ENCODE measurements at regions not wholly inside any gene's neighbourhood (a gene's known extent, or its start where the extent isn't known, plus 50 kb on each side); places are given as distances from the start of the nearest gene placed in this dataset.
"Not testable (repeated sequence)": the region's sequence is repeated elsewhere in the genome, so short reads cannot be mapped to it uniquely, and the experiment has no call there.

DNA sequence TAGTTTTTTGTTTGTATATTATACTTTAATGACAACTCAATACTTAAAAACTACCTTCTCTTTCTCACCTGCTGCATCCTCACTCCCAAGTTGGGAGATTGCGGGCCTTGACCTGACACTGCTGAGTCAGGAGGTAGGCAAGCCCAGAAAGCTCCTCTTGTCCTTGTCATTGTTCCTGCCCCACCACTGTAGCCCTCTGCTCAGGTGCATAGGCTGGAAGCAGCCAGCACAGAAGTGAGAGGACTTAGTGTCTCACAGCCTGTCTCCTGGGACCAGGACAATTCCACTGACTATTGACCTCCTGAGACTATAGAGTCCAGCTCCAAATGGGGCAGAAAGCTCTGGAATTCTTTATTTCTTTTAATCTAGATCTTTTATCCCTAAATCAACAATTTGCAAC is 123.5 kb upstream of the NDP start:
- ATAC-seq, result no peak

DNA sequence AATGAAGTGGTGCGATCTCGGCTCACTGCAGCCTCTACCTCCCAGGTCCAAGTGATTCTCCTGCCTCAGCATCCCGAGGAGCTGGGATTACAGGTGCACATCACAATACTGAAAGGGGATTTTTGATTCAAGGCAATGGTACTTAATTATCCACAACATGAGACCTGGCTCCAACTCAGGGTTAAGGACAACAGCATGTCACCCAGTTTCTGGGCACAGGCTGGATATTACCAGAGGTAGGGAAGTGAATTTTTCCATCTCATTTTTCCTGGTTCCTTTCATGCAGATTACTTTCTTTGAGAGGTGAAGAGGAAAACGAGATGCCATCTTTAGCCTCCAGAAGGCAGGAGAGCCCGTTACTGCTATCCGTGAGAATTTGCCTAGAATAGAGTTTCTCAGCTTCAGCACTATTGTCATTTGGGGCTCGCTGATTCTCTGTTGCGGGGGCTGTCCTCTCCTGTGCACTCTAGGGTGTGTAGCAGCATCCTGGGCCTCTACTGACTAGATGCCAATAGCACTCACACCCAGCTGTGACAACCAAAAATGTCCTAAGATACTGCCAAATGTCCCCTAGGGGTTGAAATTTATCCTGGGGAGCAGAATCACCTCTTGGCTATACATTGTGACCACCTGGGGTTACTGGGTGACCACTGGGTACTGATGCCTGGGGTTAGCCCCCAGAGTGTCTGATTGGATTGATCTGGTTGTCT is 121.8 kb upstream of the NDP start:
- ATAC-seq, result no peak

DNA sequence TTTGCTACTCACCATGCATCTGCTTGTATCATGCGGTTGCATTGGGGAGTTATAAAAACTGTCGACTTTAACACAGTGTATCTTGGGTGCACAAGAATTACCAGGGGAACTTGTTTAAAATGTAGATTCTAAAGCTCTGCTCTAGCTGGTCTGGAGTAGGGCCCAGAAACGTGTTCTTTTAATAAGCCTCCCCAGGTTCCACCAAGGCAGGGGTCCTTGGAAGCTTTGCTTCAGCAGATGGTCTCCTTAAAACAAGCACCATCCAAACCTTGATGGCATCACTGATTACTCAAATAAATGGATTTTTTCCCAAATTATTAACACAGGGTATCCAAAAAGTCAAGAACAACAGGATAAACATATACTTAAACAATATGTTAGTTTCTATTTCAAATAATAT is 120.2 kb upstream of the NDP start:
- no peak for ATAC-seq

DNA sequence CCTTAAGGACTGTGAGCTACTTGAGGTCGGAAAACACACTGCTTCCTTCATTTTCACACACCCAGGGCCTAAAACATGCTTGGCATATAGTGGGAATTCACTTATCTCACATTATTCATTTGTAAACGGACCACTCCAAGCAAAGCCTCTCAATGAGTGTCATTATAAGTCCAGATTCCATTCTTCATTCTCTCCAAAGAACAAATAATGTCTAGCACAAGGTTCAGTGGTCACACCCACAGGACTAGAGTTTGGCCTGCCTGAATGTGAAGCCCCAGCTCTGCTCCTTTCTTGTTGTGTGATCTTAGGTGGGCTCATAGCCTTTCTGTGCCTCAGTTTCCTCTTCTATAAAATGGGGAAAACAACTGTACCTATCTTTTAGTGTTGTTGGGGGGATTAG is 119.6 kb upstream of the NDP start:
- no peak for ATAC-seq

DNA sequence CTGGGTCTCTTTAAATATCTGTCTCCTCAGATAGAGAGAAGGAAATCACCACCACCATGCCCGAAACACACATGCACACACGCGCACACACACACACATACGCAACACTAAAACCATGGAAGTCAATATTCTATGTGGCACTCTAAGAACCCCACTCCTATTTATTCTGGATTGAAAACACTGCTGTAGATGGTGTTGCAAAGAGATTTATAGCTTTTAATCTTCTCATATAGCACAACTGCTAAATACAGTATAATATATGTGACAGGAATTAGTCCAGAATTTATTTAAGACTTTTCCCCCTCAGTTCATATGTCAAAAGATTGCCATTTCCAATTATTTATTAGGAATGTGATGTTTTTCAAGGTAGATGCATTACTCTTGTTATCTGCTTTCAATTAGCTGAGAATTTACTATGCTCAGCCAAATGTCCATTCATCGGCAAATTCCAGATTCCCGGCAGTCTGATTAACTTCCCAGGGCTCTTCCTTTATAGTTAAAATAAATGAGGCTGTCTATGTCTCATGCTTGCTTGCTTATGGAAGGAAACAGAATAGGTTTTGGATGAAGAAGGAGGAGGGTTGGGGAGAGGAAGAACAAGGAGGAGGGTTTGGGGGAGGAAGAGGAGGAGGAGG is 115.4 kb upstream of the NDP start:
- ATAC-seq, result no peak

DNA sequence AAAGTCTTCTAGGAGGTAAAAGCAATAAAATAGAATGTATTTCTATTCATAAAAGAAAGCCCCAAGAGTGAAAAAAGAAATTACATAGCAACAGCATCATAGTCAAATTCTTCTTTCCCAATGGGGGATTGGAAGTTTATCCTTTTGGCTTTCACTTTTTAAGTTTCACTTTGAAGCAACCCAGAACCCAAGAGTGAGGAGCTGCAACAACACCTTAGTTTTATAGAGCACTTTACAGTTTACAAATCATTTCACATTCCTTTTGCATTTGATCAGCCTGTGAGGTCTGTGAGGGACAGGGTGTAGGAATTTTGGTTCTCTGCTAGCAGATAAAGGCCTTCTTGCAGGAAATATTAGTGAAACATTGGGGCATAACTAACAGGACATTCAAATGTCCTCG is 112.0 kb upstream of the NDP start:
- ATAC-seq, result no peak

DNA sequence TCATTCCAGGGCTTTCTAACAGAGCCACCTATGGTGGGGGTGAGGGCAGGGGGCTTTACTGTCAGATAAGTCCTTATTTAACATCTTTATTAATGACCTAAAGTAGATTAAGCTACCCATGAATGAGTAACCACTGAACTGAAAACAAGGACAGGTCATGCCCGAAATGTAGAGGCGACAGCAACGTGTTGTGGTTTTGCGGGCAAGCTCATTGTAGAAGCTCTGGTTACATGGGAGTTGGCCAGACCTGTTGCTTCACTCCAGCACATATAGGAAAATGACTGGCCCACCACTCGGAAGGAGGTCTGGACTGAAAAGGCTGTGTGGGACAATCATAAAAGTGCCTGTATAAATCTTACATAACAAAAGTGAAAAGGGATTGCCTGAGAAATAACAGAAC is 109.6 kb upstream of the NDP start:
- no peak for ATAC-seq

DNA sequence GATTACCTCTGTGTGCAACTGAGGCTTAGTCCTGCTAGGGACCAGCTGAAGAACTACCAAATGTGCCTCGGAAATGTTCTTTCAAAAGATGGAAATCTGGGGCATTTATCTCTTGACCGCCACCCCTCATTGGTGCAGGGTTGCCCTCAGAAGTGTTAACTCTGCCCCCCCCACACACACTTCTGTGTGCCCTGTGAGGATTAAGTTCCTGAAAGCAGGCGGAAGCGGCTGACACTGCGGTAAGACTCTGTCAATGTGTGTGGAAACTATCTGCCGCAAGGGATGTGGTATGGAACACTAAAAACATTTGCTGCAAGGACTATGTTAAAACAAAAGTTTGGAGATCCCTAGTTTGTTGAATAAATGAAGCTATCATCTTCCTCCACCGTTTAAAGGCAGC is 106.9 kb upstream of the NDP start:
- ATAC-seq, result no peak

DNA sequence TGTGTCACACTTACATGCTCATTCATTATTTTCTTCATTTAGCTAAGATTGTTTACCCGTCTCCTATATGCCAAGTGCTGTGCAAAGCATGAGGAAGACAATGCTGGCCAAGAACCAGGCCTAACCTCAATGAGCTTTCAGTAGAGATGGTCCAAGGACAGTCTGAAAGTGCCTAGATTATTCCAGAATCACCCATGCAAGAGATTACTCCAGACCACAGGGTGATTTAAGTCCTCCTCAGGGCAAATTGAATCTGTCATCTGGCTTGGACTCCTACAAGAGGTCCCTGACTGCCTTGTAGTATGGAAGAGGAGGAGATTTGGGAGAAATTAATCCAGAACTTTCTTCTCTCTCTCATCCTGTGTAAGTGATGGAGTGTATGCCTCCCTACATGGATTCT is 99.4 kb upstream of the NDP start:
- no peak for ATAC-seq

DNA sequence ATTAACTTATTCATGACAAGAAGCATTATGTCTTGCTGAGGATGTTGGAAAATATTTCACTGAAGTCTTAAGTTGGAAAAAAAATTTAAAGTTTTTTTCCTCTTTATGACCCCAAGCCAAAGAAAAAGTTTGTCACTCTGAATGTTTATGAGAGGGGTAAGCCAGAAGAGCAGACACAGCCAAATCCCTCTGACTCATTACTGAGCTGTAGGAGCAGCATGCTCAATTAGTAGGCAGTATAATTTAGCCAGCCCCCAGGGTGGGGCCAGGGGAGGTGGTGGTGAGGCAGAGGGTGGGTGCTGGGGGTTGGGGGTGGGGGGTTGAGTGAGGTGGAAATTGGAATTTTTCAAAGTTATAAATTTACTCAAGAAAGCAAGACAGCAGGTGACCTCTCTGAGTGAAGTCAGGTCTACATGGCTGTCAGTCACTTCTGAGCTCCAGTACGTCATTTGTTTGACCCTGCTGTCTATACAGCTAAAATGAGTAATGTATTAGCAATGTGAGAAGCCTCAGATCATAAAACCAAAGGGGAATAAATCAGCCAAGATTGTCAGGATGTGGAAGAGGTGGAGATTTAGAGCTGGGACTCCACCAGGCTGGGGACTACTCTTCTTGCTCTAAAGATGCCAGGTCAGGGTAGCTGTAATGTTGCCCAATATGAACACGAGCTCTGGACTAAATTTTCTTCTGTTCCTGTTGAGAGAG is 98.8 kb upstream of the NDP start:
- ATAC-seq, result no peak

DNA sequence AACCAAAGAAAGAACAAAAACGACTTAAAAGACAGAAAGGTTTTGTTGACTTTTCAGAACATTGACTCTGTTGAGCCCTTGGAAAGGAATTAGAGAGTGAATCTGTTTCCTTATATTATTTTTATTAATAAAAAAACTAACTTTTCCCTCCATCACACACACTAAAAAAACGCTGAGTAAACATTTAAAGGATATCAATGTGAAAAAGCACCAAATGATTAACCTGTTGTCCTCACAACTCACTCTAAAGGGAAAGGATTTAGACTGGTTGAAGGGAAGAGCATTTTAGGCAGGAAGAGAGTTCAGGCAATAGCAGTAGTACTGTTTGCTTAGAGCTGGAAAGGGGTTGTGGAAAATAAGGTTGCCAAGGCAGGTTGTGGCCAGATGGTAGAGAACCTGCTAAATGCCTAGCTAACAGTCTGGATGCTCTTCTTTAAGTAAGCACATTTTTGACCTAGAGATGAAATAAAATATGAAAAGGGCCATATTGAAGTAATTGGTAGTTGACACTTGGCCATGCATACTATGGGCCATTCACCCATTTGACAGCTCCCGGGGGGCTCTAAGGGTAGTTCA is 98.0 kb upstream of the NDP start:
- ATAC-seq, result no peak

DNA sequence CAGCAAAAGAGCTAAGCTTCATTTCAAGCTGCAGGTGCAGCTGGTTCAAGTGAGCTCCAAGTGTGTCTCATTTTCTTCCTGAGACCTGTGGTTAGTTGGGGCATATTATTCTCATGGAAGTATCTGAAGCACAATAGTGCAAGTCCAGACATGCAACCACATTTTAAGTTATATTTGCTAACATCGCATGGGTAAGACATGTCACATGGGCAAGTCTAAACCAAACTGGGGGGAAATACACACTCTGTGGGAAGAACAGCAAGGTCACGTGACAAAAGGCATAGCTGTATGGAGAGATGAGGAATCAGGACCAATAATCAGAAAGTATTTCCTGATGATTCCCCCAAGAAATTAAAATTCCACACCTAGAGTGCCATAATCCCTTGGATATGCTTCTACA is 94.9 kb upstream of the NDP start:
- no peak for ATAC-seq

DNA sequence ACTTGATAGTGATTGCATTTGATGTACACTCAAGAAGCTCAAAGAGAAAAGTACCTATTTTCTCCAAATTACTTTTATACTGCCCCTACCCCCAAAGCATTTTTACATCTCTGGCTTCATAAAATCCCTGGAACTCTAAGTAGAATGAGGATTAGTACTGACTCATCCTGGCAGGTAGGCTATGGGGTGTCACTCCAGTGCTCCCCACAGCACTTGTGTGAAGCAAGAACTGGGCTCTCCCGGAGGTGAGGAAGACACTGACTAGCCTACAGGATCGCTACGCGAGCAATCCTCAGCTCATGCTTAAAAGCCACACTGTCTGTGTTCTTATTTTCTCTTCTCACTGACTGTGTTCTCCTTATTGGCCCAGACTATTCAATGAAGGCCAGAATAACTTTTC is 90.4 kb upstream of the NDP start:
- ATAC-seq, result no peak

DNA sequence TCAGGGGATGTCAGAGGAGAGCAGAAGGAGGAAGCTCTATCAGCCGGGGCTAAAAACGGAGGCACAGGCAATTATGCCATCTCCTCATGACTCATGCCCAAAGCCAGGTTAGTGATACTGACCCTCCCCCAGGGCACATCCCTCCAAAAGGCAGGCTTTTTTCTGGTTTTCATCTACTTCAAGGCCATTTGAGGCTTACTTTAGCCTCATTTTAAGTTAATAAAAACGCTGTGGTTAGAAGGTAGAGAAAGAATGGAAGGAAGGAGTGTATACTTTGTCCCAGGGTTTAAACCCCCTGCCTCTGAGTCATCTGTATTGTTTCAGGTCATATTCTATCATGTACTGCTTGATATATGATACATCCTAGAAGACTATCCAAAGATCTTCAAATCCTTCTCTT is 89.7 kb upstream of the NDP start:
- no peak for ATAC-seq

DNA sequence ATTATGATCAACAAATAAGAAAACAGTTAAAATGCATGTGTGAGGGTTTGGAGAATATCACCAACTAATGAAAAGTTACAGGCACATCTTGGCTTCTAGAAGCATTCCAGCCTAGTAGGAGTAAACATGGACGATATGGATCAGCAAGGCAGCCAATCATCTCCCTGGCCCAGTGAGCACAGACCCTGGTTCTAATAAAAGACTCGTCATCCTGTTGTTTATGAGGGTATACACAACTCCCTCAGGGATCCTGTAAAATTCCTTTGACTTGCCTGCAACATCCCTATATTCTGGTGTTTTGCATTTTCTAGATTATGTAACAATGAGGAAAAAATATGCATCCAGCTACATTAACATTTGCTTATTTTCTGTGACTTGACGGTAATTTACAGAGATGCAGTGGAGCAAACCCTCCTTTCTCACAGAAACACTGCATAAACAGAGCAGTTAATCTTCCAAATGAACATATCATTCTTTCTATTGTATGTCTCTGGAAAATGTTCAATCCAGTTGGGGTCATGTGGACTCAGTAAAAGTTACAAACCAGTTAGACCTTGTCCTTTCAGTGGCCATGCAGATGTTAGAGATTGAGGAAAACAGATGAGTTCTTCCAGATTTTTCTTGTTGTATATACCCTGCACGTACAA is 88.9 kb upstream of the NDP start:
- ATAC-seq, result no peak

DNA sequence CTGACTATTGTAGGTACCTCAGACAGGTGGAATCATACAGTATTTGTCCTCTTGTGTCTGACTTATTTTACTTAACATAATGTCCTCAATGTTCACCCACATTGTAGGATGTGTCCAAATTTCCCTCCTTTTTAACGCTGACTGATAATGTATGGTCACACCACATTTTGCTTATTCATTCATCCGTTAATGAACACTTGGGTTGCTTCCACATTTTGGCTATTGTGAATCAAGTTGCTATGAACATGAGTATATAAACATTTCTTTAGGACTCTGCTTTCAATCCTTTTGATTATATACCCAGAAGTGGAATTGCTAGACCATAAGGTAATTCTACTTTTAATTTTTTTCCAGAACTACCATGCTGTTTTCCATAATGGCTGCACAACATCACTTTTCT is 87.0 kb upstream of the NDP start:
- ATAC-seq, result no peak

DNA sequence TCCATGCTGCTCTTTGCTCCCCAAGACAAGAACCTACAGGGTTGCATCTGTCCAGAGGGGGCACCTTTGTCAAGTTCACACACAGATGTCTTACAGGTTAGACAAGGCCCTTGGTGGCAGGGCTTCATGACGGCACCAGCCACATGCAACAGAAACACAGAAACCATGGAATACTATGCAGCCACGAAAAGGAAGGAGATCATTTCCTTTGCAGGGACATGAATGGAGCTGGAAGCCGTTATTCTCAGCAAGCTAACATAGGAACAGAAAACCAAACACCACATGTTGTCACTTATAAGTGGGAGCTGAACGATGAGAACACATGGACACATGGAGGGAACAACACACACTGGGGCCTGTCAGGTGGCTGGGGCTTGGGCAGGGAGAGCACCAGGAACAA is 85.1 kb upstream of the NDP start:
- no peak for ATAC-seq

DNA sequence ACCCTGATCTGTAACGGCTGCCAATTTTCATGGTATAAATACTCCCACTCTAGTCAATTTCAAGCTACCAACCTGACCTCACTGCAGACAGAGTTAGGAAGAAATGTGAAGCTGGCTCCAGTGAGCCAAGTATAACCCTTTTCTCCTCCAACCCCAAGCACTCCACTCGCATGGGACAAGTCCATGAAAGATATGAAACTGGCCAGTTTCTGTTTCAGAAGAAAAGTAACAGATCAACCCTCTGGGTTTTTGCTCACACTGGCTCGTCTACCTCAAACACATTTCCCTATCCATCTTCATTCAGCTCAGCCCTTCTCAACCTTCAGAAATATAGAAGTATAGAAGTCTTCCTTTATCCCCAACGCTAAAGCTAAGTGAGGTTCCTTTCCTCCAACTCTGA is 82.4 kb upstream of the NDP start:
- ATAC-seq, result no peak

DNA sequence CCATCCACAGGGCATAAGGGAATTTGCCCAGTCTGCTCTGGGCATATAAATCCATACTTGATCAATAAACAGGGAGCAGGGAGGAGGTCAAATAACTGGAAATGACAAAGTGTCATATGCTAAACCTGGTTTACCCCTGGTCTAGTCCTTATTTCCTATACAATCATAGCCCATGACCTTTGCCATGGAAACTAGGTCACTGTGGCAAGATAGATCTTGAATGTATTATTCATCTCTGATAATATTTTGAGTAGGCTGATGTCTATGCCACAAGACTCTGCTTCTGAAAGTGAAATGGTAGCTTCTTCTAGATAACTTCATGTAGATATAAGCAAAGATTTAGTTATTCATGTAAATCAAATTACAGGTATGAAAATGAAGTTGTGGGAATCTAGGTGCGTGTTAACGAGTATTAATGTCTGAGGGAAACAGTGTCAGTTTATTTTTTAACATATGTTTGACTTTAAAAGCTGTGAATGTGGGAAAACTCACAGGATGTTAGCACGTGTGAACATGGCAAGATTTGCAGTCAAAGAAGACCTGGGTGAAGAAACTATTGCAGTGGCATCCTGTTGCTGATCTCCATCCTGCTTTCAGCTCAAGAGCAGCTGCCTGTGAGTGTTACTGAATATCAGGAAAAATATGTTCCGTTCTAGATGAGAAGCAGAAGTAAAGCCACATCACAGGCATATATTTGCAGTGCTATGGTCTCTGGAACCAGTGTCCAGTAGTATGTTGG is 81.8 kb upstream of the NDP start:
- ATAC-seq, result peak; percentile 61 to 84

DNA sequence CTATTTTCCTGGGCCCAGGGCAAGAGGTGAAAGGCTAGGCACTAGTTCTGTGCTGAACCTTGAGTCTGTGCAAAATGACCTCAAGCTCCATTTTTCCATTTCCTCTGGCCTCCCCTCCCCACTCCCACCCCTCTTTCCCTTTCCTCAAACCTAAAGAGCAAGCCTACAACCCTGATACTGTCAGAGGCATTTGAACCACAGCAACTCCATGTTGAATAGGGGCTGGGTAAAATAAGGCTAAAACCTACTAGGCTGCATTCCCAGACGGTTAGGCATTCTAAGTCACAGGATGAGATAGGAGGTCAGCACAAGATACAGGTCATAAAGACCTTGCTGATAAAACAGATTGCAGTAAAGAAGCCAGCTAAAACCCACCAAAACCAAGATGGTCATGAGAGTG is 71.9 kb upstream of the NDP start:
- not testable (repeated sequence) for ATAC-seq

DNA sequence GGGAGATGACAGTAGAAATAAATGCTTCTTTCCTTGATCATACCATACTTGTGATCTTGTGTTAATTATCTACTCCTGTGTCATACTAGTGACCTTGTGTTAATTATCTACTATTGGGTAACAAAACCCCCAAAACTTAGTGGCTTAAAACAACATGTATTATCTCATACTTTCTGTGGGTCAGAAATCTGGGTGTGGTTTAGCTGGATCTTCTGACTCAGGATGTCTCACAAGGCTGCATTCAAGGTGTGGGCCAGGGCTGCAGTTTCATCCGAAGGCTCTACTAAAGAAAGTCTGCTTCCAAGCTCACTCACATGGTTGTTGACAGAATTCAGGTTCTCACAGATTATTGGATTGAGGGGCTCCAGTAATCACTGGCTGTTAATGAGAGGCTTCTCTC is 70.3 kb upstream of the NDP start:
- ATAC-seq, result no peak

DNA sequence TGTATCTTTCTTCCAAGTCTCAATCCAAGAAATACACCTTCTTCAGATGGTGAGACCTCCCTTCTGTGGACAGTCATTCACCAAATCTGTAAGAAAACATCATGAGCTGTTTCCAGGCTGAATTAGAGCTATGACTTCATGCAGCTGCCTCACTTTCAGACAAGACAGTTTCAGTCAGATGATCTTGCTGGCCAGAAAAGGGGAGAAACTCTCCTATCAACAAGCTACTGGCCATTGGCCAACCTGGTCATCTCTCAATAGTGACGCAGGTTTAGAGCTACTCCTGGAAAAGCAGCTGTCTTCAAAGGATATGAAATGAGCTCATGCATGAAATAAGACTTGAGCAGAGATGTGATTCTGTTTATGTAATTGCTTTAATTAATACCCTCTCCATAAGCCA is 69.6 kb upstream of the NDP start:
- no peak for ATAC-seq

DNA sequence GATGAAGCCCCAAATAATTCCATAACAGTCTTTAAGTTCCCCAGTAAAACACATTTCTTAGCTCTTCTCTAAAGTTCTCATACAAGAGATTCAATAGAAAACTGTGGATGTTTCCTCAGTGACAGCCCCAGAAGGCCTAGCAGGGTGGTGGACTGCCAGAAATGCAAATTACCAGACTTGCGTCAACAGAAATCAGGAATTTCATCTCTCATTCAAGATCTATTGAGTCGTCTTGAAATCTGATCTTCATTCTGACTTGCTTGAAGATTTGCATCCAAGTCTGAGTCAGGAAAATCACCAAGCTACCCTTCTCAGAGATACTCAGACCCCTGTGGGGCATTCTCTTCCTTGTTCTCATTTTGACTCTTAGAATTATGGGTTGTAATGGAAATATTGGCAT is 68.9 kb upstream of the NDP start:
- no peak for ATAC-seq
